Gastroesophageal sphincter (tissue), 3 donors: ENCODE measurements at regions not wholly inside any gene's neighbourhood (a gene's known extent, or its start where the extent isn't known, plus 50 kb on each side); places are given as distances from the start of the nearest gene placed in this dataset.

ENCODE experiments used
- EP300 ChIP-seq: sonication (generic); formaldehyde crosslinking; IDR thresholded peaks from one replicate; pipeline ENCODE4 v1.6.1; 2017; ENCODE audit warnings: antibody characterized with exemption, mild to moderate bottlenecking
- POLR2A ChIP-seq, 2 donors: fragments of 450-650 bp; IDR thresholded peaks; one replicate each; pipeline ENCODE4 v1.6.1; 2017; ENCODE audit warnings: antibody characterized with exemption in 2 of 2, mild to moderate bottlenecking in 2 of 2, moderate library complexity in 1 of 2
- POLR2AphosphoS5 ChIP-seq: sonication (generic); formaldehyde crosslinking; IDR thresholded peaks from one replicate; pipeline ENCODE4 v1.6.1; 2017; ENCODE audit warnings: antibody characterized with exemption
- TF ChIP-seq, protein P1 (sequence below), 4 experiments: fragments of 200-600 bp in 2 of 4; fragments of 450-650 bp in 2 of 4; sonication (generic) in 1 of 4; IDR thresholded peaks; one replicate each; pipeline ENCODE4 v1.5.1; 2017 to 2019; ENCODE audit warnings: antibody characterized with exemption in 4 of 4, mild to moderate bottlenecking in 2 of 4, moderate library complexity in 2 of 4

DNA sequence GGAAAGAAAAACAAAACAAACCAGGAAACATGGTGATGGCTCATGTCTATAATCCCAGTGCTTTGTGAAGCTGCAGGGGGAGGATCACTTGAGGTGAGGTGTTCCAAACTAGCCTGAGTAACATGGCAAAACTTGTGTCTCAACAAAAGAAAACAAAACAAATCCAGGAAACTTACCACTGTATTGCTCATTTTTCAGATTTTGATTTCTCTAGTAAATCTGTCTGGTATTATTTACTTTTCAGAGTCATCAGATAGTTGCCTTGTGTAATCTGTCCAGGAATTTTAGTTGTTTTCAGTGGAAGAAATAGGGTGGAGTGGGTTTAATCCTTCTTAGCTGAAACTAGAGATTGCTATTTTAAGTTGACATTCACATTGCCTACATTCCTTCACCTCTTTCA, 91.8 kb upstream of the ALCAM start:
- TF ChIP-seq, protein P1, sequence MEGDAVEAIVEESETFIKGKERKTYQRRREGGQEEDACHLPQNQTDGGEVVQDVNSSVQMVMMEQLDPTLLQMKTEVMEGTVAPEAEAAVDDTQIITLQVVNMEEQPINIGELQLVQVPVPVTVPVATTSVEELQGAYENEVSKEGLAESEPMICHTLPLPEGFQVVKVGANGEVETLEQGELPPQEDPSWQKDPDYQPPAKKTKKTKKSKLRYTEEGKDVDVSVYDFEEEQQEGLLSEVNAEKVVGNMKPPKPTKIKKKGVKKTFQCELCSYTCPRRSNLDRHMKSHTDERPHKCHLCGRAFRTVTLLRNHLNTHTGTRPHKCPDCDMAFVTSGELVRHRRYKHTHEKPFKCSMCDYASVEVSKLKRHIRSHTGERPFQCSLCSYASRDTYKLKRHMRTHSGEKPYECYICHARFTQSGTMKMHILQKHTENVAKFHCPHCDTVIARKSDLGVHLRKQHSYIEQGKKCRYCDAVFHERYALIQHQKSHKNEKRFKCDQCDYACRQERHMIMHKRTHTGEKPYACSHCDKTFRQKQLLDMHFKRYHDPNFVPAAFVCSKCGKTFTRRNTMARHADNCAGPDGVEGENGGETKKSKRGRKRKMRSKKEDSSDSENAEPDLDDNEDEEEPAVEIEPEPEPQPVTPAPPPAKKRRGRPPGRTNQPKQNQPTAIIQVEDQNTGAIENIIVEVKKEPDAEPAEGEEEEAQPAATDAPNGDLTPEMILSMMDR (IDR thresholded peaks at IDR 0.05) = no peak
- TF ChIP-seq POLR2A (IDR thresholded peaks at IDR 0.05) = no peak
- TF ChIP-seq EP300 = no peak
- no peak for TF ChIP-seq POLR2AphosphoS5
